Suprapubic skin (tissue), 4 donors: ENCODE measurements at regions not wholly inside any gene's neighbourhood (a gene's known extent, or its start where the extent isn't known, plus 50 kb on each side); places are given as distances from the start of the nearest gene placed in this dataset.

Source experiments
- DNase-seq, 2 donors: peaks; one replicate each; pipeline ENCODE4 v3.0.0-alpha.2; 2019; ENCODE audit warnings: low spot score in 2 of 2
- H3K27ac ChIP-seq: fragments of 200-600 bp; sonication (generic); one replicate; pipeline ENCODE4 v1.5.1; 2019
- H3K27me3 ChIP-seq: fragments of 200-600 bp; sonication (generic); one replicate; pipeline ENCODE4 v1.5.1; 2019
- H3K36me3 ChIP-seq: fragments of 200-600 bp; sonication (generic); one replicate; pipeline ENCODE4 v1.5.1; 2019
- H3K4me1 ChIP-seq: fragments of 200-600 bp; sonication (generic); one replicate; pipeline ENCODE4 v1.5.1; 2019
- H3K4me3 ChIP-seq: fragments of 200-600 bp; sonication (generic); one replicate; pipeline ENCODE4 v1.5.1; 2019; ENCODE audit warnings: mild to moderate bottlenecking
- H3K9me3 ChIP-seq: fragments of 200-600 bp; sonication (generic); one replicate; pipeline ENCODE4 v1.5.1; 2019
- EP300 ChIP-seq: sonication (generic); formaldehyde crosslinking; IDR thresholded peaks from one replicate; pipeline ENCODE4 v1.6.1; 2017; ENCODE audit warnings: antibody characterized with exemption
- POLR2A ChIP-seq, 2 donors: fragments of 450-650 bp; IDR thresholded peaks; one replicate each; pipeline ENCODE4 v1.6.1; 2017; ENCODE audit warnings: antibody characterized with exemption in 2 of 2, mild to moderate bottlenecking in 2 of 2, moderate library complexity in 2 of 2
- POLR2AphosphoS5 ChIP-seq, 3 donors: sonication (generic); formaldehyde crosslinking; IDR thresholded peaks; one replicate each; pipeline ENCODE4 v1.6.1; 2017; ENCODE audit warnings: antibody characterized with exemption in 3 of 3
- WGBS: methylation state at CpG from one replicate; pipeline ENCODE4 v1.1.5; 2018; 5-methylcytosine and 5-hydroxymethylcytosine counted together
- TF ChIP-seq, protein P1 (sequence below), 2 donors: fragments of 200-600 bp in 1 of 2; fragments of 450-650 bp in 1 of 2; sonication (generic) in 1 of 2; IDR thresholded peaks; one replicate each; pipeline ENCODE4 v1.5.1; 2016 to 2019; ENCODE audit warnings: antibody characterized with exemption in 2 of 2, mild to moderate bottlenecking in 1 of 2, moderate library complexity in 1 of 2

DNA sequence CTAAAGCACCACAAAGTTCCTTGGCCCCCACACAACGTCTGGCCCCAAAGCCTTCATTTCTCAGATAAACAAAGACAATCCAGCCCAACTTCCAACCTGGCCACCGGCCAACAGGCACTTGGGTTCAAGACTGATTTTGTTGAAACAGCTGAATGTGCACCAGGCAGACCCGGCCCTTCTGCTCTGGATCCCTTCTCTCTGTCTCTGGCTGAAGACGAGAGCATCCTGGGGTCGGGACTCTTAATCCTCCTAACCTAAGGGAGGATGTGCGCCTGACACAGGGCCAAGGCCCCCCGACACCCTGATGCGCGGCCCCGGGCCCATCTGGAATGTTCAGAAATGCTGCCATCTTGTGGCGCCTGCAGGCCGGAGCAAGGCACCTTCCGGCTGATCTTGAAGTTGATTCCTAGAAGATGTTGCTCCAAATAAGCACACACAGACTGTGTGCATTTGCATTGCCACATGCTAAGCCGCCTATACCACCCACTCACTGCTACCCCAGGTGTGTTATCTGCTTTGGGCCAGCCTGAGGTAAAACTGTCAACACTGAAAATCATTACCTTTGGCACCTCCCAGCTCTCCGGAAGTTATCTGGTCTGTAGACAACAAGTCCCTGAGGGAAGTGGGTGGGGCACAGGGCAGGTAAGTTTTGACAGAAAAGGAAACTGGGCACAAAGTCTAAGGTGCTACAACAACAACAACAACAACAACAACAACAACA is 98.4 kb upstream of the HABP2 start:
- H3K4me1 ChIP-seq = peaks cover 6% of the 10 kb centered on the region
- TF ChIP-seq, protein P1, sequence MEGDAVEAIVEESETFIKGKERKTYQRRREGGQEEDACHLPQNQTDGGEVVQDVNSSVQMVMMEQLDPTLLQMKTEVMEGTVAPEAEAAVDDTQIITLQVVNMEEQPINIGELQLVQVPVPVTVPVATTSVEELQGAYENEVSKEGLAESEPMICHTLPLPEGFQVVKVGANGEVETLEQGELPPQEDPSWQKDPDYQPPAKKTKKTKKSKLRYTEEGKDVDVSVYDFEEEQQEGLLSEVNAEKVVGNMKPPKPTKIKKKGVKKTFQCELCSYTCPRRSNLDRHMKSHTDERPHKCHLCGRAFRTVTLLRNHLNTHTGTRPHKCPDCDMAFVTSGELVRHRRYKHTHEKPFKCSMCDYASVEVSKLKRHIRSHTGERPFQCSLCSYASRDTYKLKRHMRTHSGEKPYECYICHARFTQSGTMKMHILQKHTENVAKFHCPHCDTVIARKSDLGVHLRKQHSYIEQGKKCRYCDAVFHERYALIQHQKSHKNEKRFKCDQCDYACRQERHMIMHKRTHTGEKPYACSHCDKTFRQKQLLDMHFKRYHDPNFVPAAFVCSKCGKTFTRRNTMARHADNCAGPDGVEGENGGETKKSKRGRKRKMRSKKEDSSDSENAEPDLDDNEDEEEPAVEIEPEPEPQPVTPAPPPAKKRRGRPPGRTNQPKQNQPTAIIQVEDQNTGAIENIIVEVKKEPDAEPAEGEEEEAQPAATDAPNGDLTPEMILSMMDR (IDR thresholded peaks at IDR 0.05) = peak in 1 of 2 donors; percentile 67
- no peak for TF ChIP-seq EP300
- TF ChIP-seq POLR2A (IDR thresholded peaks at IDR 0.05) = no peak
- no peak for TF ChIP-seq POLR2AphosphoS5 (IDR thresholded peaks at IDR 0.05)
- DNase-seq = no peak
- no peaks in the 10 kb centered on the region for H3K9me3 ChIP-seq
- WGBS = 3% methylated on average over 14 of the region's 15 CpGs
- H3K36me3 ChIP-seq = no peaks in the 10 kb centered on the region
- no peak overlapping the region for H3K4me3 ChIP-seq
- H3K27me3 ChIP-seq = peaks cover 4% of the 10 kb centered on the region
- H3K27ac ChIP-seq = no peak overlapping the region

DNA sequence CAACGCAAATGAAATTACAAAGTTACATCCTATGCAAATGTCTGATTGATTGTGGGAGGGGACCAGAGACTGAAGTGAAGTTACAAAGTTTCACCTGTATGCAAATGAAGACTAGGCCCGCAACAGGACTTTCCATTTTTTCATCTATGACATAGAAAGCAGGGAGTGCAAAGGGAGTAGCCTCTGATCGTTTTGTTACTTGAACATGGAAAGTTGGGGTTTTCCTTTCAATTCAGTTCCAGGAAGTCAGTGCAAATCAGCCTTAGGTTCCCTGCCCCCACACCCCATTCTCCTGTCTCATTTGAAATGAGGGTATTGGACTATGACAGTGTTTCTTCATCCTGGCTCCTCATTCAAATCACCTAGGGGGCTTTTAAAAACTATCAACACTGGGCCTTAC is 96.9 kb upstream of the HABP2 start:
- no peak overlapping the region for H3K27ac ChIP-seq
- H3K4me1 ChIP-seq = peaks cover 6% of the 10 kb centered on the region
- H3K9me3 ChIP-seq = no peaks in the 10 kb centered on the region
- no peaks in the 10 kb centered on the region for H3K36me3 ChIP-seq
- DNase-seq = no peak
- WGBS = 38% methylated on average over 3 of the region's 3 CpGs
- no peak overlapping the region for H3K4me3 ChIP-seq
- TF ChIP-seq EP300 (no peak), POLR2AphosphoS5 (IDR thresholded peaks at IDR 0.05) (no peak), POLR2A (IDR thresholded peaks at IDR 0.05) (no peak)
- TF ChIP-seq, protein P1 (IDR thresholded peaks at IDR 0.05) = no peak
- H3K27me3 ChIP-seq = peaks cover 4% of the 10 kb centered on the region

DNA sequence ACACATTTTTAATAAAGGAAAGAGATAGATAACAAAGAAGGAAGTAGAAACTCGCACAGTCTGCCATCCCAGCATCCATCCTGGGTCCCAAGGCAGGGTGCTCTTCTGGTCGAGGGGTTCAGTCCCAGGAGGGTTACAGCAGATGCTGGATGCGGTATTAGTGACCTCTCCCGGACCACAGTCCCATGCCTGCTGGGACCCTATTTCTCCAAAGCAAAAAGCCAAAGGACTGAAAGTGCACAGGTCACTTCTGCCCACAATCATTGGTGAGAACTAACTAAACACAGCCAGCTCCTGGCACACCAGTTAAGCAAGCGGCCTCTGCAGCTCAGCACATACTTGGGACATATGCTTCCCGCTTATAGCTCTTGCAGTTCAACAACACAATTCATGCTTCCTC is 96.1 kb upstream of the HABP2 start:
- Histone ChIP-seq H3K36me3 (no peaks in the 10 kb centered on the region), H3K4me3 (no peak overlapping the region), H3K27me3 (peaks cover 3% of the 10 kb centered on the region), H3K4me1 (peaks cover 6% of the 10 kb centered on the region), H3K9me3 (no peaks in the 10 kb centered on the region), H3K27ac (no peak overlapping the region)
- DNase-seq = no peak
- no peak for TF ChIP-seq POLR2A (IDR thresholded peaks at IDR 0.05)
- TF ChIP-seq POLR2AphosphoS5 (IDR thresholded peaks at IDR 0.05) = no peak
- TF ChIP-seq, protein P1 (IDR thresholded peaks at IDR 0.05) = no peak
- no peak for TF ChIP-seq EP300
- WGBS = 87% methylated on average over 6 of the region's 6 CpGs

DNA sequence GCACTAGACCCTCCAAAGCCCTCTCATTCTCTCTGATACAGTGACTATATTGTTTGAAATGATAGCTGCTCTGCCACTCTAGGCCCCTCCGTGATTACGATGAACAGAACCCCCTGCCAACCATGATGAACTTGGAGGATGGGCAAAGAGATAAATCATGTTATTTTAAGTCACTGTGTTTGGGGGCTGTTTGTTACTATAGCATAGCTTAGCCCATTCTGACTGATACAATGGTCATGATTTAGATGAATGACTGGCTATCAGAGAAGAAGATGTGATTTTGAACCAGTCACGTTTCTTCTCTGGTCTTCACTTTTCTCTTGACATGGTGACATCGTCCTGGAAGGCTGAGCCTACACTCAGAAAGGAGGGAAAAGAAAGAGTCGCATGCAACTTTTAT is 95.4 kb upstream of the HABP2 start:
- Histone ChIP-seq H3K27me3 (no peaks in the 10 kb centered on the region), H3K4me3 (no peak overlapping the region), H3K27ac (no peak overlapping the region), H3K36me3 (no peaks in the 10 kb centered on the region), H3K4me1 (peaks cover 6% of the 10 kb centered on the region), H3K9me3 (no peaks in the 10 kb centered on the region)
- TF ChIP-seq, protein P1 (IDR thresholded peaks at IDR 0.05) = no peak
- TF ChIP-seq POLR2AphosphoS5 (IDR thresholded peaks at IDR 0.05) (no peak), POLR2A (IDR thresholded peaks at IDR 0.05) (no peak), EP300 (no peak)
- no peak for DNase-seq
- 88% methylated on average over 5 of the region's 5 CpGs for WGBS

DNA sequence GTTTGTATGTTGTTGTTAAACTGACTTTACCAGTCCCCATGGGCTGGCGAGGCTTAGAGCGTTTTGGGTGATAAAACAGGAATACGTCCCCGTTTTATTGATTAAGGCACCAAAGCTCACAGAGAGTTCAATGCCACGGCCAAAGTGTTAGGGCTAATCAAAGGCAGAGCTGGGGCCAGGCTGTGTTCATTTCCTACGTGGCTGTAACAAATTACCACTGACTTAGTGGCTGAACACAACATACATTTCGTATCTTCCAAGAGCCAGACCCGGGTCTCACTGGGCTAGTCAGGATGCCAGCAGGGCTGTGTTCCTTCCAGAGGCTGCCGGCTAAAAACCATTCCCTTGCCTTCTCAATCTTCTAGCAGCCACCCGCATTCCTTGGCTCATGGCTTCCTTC is 94.4 kb upstream of the HABP2 start:
- TF ChIP-seq POLR2A (IDR thresholded peaks at IDR 0.05) (no peak), POLR2AphosphoS5 (IDR thresholded peaks at IDR 0.05) (no peak), EP300 (no peak)
- TF ChIP-seq, protein P1 (IDR thresholded peaks at IDR 0.05) = no peak
- Histone ChIP-seq H3K4me1 (peaks cover 6% of the 10 kb centered on the region), H3K27me3 (no peaks in the 10 kb centered on the region), H3K27ac (no peak overlapping the region), H3K4me3 (no peak overlapping the region), H3K9me3 (no peaks in the 10 kb centered on the region), H3K36me3 (no peaks in the 10 kb centered on the region)
- no peak for DNase-seq
- WGBS = 94% methylated on average over 10 of the region's 10 CpGs
